ENCODE measurements at regions not wholly inside any gene's neighbourhood (a gene's known extent, or its start where the extent isn't known, plus 50 kb on each side); places are given as distances from the start of the nearest gene placed in this dataset.

GRCh38 chr9:117873664-117874063 is 169.5 kb downstream of the TLR4 start:
- Histone ChIP-seq H3K9me3 (ENCODE audit: low read length) (no peaks in the 10 kb centered on the region), H3K4me1 (ENCODE audit: insufficient read depth, low read length, severe bottlenecking) (no peaks in the 10 kb centered on the region), H3K9ac (ENCODE audit: low read length) (no peak overlapping the region), H3K27ac (ENCODE audit: low read depth, low read length, poor library complexity, severe bottlenecking) (no peak overlapping the region), H3K27me3 (ENCODE audit: insufficient read depth, low read length) (no peaks in the 10 kb centered on the region), H4K20me1 (ENCODE audit: insufficient read depth, low read length) (no peaks in the 10 kb centered on the region), H3K9me2 (ENCODE audit: low read depth, low read length) (no peaks in the 10 kb centered on the region), H3K79me2 (ENCODE audit: insufficient read depth, low read length) (no peaks in the 10 kb centered on the region), H3K36me3 (ENCODE audit: insufficient read depth, low read length) (no peaks in the 10 kb centered on the region), H3K4me2 (ENCODE audit: low read length) (no peak overlapping the region), H3F3A (ENCODE audit: insufficient read depth, low read length) (no peaks in the 10 kb centered on the region), H2AFZ (ENCODE audit: low read length) (no peak overlapping the region), H3K4me3 (ENCODE audit: low read depth, low read length, poor library complexity, severe bottlenecking) (no peak overlapping the region)
- TF ChIP-seq, protein P1, sequence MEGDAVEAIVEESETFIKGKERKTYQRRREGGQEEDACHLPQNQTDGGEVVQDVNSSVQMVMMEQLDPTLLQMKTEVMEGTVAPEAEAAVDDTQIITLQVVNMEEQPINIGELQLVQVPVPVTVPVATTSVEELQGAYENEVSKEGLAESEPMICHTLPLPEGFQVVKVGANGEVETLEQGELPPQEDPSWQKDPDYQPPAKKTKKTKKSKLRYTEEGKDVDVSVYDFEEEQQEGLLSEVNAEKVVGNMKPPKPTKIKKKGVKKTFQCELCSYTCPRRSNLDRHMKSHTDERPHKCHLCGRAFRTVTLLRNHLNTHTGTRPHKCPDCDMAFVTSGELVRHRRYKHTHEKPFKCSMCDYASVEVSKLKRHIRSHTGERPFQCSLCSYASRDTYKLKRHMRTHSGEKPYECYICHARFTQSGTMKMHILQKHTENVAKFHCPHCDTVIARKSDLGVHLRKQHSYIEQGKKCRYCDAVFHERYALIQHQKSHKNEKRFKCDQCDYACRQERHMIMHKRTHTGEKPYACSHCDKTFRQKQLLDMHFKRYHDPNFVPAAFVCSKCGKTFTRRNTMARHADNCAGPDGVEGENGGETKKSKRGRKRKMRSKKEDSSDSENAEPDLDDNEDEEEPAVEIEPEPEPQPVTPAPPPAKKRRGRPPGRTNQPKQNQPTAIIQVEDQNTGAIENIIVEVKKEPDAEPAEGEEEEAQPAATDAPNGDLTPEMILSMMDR (IDR thresholded peaks at IDR 0.05; ENCODE audit: low read length): no peak
- no peak for TF ChIP-seq EZH2 (IDR thresholded peaks at IDR 0.05; ENCODE audit: borderline replicate concordance, low read length)

DNA sequence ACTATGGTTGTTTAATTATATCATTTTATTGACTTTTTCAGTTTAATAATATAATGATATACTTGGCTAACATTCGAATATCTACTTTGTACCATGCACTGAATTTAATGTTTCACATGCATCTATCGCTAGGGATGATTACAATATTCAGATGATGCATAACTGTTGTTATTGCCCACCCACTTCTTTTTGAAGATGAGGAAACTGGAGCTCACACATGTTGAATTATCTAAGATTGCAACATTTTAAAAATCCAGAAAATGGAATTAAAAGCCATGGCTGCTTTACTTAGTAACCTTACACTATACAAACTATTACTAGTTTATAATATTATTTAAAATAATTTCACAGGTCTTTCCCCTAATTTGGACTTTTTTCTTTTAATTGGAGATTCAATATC is 171.7 kb downstream of the TLR4 start:
- Histone ChIP-seq H3K9ac (ENCODE audit: low read length) (no peak overlapping the region), H3K4me3 (ENCODE audit: low read depth, low read length, poor library complexity, severe bottlenecking) (no peak overlapping the region), H3K36me3 (ENCODE audit: insufficient read depth, low read length) (no peaks in the 10 kb centered on the region), H3K27me3 (ENCODE audit: insufficient read depth, low read length) (no peaks in the 10 kb centered on the region), H3F3A (ENCODE audit: insufficient read depth, low read length) (no peaks in the 10 kb centered on the region), H3K27ac (ENCODE audit: low read depth, low read length, poor library complexity, severe bottlenecking) (no peak overlapping the region), H3K79me2 (ENCODE audit: insufficient read depth, low read length) (no peaks in the 10 kb centered on the region), H2AFZ (ENCODE audit: low read length) (no peak overlapping the region), H3K9me3 (ENCODE audit: low read length) (no peaks in the 10 kb centered on the region), H3K9me2 (ENCODE audit: low read depth, low read length) (no peaks in the 10 kb centered on the region), H4K20me1 (ENCODE audit: insufficient read depth, low read length) (no peaks in the 10 kb centered on the region), H3K4me2 (ENCODE audit: low read length) (no peak overlapping the region), H3K4me1 (ENCODE audit: insufficient read depth, low read length, severe bottlenecking) (no peaks in the 10 kb centered on the region)
- no peak for TF ChIP-seq EZH2 (IDR thresholded peaks at IDR 0.05; ENCODE audit: borderline replicate concordance, low read length)
- TF ChIP-seq, protein P1 (IDR thresholded peaks at IDR 0.05; ENCODE audit: low read length): no peak

DNA sequence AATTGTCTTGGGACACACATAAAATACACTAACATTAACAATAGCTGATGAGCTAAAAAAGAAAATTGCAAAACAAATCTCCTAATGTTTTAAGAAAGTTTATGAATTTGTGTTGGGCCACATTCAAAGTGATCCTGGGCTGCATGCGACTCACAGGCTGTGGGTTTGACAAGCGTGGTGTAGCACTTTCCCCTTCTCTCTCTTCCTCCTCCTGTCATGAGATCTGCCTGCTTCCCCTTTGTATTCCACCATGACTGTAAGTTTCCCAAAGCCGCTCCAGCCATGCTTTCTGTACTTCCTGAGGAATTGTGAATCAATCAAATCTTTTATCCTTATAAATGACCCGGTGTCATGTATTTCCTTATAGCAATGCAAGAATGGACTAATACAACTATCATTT is 178.0 kb downstream of the TLR4 start:
- TF ChIP-seq, protein P1 (IDR thresholded peaks at IDR 0.05; ENCODE audit: low read length): no peak
- TF ChIP-seq EZH2 (IDR thresholded peaks at IDR 0.05; ENCODE audit: borderline replicate concordance, low read length): no peak
- Histone ChIP-seq H3K9me3 (ENCODE audit: low read length) (no peaks in the 10 kb centered on the region), H2AFZ (ENCODE audit: low read length) (no peak overlapping the region), H3K4me2 (ENCODE audit: low read length) (no peak overlapping the region), H3K4me3 (ENCODE audit: low read depth, low read length, poor library complexity, severe bottlenecking) (no peak overlapping the region), H3F3A (ENCODE audit: insufficient read depth, low read length) (no peaks in the 10 kb centered on the region), H3K4me1 (ENCODE audit: insufficient read depth, low read length, severe bottlenecking) (no peaks in the 10 kb centered on the region), H3K9ac (ENCODE audit: low read length) (no peak overlapping the region), H4K20me1 (ENCODE audit: insufficient read depth, low read length) (no peaks in the 10 kb centered on the region), H3K9me2 (ENCODE audit: low read depth, low read length) (no peaks in the 10 kb centered on the region), H3K27ac (ENCODE audit: low read depth, low read length, poor library complexity, severe bottlenecking) (no peak overlapping the region), H3K36me3 (ENCODE audit: insufficient read depth, low read length) (no peaks in the 10 kb centered on the region), H3K79me2 (ENCODE audit: insufficient read depth, low read length) (no peaks in the 10 kb centered on the region), H3K27me3 (ENCODE audit: insufficient read depth, low read length) (no peaks in the 10 kb centered on the region)

Measured in OCI-LY1 (cell line).